GM19025 (cell line): ENCODE measurements at regions not wholly inside any gene's neighbourhood (a gene's known extent, or its start where the extent isn't known, plus 50 kb on each side); places are given as distances from the start of the nearest gene placed in this dataset.
"Not testable (repeated sequence)": the region's sequence is repeated elsewhere in the genome, so short reads cannot be mapped to it uniquely, and the experiment has no call there.

ENCODE experiments used
- ATAC-seq: cut with Tn5 transposase; IDR thresholded peaks from one replicate; pipeline ENCODE4 v1.9.1; 2021; ENCODE audit warnings: mild to moderate bottlenecking, low read depth, moderate library complexity; ENCODE audit not compliant: unreplicated experiment

DNA sequence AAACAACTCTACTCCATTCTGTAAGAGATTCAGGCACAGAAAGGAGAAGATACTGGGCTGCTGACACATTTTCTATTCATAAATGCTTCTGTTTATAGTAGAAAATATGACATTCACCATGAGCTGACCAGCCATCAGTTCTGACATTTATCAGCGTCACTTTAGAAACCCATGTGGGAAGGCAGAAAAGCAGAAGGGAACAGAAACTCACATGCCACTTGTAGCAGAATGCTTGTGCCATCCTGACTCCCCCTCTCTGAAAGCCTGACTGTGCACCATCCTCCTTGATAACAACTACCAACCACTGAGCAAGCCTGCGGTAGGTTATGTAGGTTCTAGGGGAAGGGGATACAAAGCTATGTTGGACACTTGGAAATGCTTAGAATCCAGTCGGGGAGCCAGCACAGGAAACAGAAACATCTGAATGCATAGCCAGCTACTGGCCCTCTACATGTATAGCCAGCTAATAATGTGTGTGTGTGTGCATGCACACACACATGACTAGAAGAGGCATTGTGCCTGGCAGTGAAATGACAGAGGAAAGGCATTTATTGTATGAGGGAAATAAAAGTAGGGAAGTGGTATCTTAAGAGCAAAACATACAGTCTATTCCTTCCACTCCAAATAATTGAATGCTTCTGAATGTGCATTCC is 104.3 kb downstream of the SPDYE17 start:
- ATAC-seq = not testable (repeated sequence)

DNA sequence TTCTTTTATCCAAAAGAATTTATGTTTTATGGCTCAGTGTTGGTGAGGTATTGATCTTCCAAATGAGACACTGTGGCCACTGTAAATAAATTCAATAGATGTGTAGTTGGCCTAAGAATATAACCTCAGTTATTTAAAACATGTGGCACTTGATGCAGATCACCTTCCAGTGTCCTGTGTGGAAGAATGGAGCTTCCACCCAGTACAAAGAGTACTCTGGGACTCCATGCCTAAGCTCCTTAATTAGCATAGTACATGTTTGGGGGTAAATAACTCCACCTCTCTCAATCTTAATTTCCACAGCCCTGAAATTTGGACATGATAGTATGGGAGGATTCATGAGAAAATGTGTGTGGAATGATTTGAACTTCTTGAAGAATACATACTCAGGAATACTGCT is 105.7 kb downstream of the SPDYE17 start:
- not testable (repeated sequence) for ATAC-seq

DNA sequence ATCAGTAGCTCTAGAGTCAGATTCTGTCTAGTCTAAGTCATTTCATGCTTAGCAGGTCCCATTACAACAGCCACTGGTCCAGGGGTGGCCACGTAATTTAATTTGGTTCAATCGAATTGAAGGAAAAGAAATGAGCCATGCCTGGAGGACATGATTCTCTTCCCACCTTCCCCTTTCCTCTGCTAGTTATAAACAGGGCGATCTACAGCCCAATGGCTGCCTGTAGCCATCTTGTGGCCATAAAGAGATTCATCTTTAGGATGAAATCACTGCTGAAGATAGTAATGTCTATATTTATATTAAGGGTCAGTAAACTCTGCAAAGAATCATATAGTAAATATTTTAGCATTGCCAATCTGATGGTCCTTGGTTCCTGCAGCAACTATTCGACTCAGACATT is 107.4 kb downstream of the SPDYE17 start:
- ATAC-seq = not testable (repeated sequence)

DNA sequence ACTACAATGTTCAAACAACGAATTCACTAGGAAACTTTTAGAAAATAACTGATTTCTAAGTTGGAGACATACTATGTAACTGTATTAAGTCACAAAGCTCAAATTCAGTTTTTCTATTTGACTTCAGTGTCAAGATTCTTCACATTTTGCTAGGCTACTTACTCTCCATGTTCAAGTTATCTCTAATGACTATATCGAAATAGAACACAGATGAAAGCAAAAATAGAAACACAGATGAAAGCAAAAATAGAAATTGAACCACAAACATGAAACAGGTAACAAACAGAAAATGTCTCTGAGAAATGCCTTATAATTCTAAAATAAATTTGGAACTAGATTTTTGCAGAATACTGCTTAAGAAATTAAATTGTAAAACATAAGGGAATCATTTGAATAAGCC is 113.5 kb downstream of the SPDYE17 start:
- not testable (repeated sequence) for ATAC-seq

DNA sequence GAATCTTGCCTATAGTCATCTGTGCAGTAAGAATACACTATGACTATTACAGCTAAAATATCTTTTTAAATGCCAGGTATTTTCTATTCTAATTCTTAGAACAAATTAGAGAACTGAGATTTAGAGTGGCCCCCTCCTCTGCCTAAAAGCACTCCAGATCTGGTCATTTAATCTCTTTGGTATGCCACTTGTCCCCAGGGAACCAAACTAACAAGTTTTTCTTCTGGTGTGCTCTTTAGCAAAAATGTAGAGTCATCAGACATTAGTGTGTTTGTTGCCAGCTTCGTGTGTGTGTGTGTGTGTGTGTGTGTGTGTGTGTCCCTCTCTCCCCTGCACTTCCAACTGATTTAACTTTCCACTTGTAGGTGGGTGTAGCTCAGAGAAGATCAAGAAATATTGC is 117.8 kb downstream of the SPDYE17 start:
- ATAC-seq = not testable (repeated sequence)

DNA sequence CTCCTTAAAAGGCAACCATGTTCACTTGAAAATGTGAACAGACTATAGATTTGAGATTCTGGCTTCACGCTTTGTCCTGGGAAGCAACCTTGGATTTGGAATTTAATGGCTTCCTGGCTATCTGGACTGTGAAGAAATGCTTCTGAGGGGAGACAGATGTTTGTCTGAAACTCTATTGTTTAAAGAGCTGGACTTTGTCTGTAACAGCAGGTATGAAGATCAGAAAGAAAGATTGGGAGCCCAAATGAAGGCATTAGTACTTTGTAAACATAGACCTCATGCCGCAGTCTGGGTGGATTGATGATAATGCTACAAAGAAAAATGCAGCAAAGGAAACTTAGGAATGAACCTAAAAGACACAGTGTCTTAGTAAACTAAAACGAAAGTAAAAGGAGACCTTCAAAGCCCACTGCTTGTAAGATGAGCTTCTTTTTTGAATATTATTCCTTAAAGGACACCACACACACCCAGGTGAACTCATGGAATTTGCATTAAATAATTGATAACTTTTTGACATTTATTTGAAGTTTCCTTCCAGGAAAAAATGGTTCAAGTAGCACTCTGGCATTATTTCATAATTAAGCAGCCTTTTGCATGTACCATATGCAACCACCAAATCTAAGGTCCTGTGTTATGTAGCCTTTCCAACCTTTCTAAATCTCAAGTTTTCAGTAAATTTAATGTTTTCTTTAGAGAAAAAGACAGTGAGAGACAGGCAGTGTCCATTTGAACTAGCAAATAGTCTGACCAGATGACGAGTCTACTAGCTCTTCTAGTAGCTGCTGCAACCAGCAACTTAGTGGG is 119.9 kb downstream of the SPDYE17 start:
- ATAC-seq = not testable (repeated sequence)

DNA sequence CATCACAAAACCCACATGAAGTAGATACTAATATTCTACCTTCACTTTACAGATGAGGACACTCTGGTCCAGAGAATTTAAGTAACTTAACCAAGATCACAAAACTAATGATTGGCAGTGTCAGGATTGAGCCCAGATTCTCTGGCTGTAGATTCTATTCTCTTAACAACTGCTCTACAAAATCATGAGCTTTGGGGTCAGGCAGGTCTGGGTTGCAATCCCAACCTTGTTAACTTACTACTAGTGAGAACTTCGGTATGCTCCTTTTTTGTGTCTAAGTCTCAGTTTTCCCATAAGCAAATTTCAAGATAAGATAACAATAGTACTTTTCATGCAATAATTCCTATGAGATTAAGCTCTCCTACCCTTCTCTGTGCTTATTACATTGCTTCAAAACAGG is 127.5 kb downstream of the SPDYE17 start:
- ATAC-seq = not testable (repeated sequence)

DNA sequence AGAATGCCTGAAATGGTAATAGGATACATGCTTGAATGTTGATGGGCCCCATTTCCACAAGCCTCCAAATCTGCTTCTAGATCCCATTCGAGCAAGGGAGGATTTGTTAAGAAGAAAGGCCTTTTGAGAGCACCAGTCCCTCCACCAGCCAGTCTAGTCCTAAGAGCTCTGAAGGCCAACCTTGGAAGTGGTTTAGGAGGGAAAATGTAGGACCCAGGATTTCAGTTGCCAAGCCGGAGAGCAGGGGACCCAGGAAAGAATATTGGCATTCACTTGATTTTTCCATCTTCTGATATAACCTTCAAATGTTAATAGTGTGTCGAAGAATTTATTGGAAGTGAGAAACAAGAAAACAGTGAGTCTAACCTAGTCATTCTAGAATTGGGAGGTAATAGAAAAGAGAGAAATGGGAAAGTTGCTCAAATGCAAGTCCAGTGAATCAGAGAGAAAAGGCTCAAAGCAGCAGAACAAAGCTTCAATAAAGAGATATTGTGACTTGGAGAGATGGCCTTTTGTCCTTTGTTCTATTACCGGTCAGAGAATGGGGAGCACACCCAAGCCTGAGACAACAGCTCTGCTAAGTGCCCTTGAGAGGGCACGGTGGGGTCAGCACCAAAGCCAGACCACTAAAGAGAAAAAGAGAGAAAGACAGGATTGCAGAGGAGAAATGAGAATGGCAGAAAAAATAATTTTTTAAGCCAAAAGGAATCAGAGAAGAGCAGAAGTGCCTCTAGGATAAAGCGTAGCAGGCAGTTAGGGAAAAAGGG is 130.0 kb downstream of the SPDYE17 start:
- ATAC-seq = not testable (repeated sequence)

DNA sequence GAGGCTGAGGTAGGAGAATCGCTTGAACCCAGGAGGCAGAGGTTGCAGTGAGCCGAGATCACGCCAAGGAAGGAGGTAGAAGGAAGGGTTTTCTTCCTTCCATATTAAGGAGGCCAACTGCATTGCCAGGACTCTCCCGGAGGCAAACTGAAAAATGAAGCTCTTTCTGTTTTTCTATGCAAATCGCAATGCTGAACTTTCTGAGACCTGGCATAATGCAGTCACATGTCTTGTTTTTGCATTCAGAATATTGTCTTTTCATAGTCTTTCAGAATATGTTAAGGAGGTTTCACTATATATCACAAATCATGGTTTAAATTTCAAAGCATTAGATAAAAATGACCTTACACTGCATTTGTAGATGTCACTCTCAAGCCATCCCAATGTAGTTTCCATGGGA is 133.4 kb downstream of the SPDYE17 start:
- ATAC-seq = not testable (repeated sequence)

DNA sequence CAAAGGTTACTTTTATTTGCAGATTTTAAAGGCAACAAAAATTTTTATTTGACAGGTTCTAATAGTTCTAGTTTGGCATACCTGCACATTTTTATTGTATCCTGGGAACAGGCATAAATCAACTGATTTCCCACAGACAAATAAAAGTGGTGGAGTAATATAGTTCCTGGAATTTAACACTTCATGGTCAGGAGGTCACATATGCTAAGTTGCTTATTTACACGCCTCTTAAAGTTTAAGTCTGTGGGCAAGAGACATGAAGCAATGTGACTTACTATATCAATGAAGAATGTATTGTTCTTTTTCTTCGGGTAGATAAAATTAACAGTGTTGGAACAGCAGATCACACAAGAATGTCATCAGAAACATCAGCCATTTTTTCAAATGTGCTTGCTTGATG is 135.2 kb downstream of the SPDYE17 start:
- ATAC-seq = not testable (repeated sequence)

DNA sequence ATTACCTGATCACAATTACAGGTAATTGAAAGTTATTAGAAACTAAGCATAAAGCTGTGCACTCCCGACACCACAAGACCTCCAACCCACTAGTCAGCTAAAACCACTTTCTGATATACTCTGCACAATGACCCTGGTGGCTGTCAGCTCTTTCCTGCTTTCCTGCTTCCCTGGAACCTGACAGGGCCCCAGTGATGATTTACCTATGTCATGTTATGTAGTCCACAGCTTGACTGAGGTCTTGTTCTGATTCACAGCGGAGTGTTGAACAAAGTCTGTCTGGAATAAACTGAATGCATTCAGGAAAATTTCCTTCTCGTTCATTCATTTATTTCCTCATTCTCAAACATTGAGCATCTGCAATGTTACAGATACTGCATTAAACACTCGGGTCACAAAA is 136.5 kb downstream of the SPDYE17 start:
- not testable (repeated sequence) for ATAC-seq

DNA sequence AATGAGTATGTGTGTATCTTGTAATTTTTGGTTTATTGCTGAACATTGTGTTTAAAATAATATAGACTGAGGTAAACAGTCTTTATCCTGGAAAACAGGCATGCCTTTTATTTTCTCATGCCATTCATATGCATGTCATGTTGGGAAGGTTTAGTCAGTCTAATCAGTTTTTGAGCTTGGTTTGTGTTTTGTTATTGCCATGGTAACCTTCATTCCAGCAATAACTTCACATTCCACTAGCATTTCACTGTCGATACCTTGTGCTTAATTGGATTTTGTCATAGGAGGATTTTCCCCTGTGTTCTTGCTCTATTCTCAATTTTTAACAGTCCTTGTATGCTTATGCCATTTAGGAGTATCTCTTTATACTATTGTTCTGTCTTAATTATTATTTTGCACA is 140.4 kb downstream of the SPDYE17 start:
- not testable (repeated sequence) for ATAC-seq

DNA sequence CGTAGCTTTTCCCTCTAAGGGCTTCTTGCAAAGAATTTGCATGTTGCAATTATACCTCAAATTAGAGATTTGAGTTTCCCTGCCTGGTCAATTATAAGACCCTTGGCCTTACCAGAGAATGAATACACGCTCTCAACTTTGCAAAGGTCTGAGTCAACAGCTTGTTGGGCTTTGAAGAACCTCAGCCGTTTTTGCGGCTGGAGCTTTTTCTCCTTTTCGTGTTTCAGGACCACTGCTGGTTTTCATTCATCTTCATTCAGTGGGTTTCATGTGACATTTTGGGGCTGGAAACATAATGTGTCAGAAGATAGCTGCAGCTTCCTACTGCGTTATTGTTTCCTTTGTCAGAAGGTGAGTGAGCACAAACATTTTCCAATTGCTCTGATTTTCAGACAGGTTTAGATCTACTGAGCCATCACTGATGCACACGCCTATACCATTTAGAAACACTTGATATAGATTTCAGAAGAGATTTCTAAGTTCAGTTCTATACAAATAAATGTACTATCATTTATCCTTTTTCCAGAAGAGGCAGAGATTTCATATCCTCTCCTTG is 152.3 kb downstream of the SPDYE17 start:
- not testable (repeated sequence) for ATAC-seq

DNA sequence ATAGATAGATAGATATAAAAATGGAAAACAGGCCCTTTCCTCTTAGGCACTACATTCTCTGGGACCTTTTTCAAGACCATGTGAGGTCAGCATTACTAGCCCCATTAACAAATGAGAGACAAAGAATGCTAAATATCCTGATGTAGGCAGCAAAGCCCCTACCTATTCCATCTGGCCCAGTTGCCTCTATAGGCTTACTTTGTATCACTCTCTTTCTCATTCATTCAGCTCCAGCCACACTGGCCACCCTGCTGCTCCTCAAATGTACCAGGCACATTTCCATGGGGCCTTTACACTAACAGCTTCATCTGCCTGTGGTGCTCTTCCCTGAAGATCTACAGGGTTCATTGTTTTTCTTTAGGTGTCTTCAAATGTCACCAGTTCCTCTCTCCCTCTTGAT is 156.4 kb downstream of the SPDYE17 start:
- not testable (repeated sequence) for ATAC-seq

DNA sequence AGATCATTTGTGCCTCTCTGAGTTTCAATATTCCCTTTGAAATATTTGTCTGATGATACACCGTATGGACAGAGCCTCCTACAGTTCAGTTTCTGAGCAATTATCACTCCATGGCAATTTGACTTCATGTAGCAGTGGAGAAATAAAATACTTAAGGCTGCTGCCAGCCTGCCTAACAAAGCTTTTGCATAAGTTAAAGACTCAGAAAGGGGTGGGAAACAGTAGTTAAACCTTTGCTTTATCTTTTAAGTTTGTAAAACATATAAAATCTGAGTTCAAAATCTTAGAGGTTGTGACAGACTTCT is 161.7 kb downstream of the SPDYE17 start:
- not testable (repeated sequence) for ATAC-seq

DNA sequence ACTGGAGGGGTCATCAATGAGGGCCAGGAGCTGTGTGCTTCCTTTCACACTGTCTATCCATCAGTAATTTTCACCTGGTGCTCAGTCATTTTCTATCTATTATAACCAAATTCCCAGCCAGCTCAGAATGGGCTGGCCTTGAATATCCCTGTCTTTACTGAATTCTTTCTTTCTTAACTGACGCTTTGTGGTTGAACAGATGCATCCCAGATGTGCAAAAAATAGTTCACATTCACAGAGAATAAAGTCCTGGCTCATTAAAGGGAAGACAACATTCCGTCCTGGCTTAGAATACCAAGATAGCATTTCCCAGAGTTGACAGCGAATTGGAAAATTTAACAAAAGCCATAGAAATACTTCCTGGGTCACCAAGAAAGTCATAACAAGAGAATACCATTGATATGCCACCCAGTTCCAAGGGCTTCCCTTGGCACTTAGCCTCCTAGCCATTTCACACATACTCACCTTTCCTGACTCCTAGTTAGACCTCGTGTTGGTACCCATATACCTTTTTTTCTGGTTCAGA is 164.7 kb downstream of the SPDYE17 start:
- ATAC-seq = not testable (repeated sequence)

DNA sequence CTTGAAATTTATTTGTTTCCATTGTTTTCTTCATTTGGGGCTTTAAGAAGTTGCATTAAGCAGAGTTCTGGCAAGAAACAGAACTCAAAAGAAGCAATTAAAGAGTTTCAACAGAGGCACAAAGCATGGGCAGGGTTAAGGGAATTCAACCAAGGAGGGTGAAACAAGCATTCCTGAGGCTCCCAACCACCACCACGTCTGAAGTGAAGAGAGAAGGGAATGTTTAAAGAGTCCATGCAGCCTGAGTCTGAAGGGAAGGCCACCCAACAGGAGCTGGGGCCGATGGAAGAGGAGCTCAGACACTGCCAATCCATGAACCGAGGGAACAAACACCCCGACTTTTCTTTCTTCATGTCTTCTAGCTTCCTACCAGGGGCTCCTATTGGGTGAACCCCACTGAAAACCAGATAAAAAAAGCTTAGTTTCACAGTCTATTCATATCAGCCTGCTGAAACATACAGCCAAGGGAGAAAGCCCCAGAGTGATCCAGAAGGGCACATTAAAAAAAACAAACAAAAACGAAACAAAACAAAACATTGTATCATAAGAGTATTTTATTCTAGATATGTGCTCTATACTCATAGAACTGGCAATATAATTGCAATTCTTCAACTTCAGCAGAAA is 168.9 kb downstream of the SPDYE17 start:
- not testable (repeated sequence) for ATAC-seq

DNA sequence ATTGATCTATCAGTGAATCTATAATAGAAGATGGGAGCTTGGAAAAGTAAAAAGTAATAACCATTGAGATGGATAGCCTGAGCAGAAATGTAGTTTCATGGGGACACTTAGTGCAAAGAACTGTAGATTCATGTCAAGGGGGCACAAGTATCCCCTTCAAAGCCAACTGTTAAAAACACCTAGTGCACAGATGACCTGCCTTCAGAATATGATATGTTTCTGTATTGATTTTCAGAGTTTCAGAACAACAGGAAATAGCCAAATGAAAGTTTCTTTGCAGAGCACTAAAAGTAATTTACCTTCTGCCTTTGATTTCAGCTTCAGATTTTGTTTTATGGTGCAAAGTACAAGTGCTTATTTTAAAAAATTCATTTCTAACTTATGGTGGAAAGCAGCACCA is 169.9 kb downstream of the SPDYE17 start:
- ATAC-seq = not testable (repeated sequence)

DNA sequence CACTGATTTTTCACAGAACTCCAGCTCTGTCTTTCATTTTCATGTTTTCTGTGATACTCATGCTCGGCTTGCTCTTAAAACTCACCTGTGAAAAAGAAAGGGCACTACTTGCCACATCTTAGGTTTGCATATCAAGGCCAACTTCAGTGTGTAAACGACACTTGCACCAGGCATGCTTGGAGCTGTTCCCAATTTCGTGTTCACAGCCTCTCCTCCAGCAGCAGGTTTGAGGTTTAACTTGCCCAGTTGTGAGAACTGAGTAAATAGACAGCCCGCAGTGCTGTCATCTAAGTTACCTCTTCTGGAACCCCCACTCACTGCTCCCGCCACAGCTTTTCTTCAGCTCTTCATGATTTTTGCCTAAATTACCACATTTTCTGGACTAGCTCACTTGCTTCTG is 172.2 kb downstream of the SPDYE17 start:
- ATAC-seq = not testable (repeated sequence)

DNA sequence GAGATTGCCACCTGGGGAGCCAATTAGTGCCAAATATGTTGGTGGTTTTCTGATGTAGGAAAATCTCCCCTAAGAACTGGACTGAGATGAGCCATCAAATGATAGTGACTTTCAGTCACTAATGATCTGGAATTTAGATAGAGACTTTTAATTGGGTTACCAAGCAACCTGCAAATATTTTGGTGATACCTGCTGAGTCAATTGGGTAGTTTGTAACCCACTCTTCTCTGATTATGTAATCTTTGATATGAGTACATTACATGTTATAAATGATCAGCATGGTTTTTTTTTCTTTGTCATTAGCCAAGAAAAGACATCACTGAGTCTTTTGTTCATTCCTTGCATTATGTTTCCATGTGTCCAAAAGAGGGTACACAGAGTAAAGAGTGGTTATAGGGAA is 177.5 kb downstream of the SPDYE17 start:
- ATAC-seq = not testable (repeated sequence)
